GM10266 (cell line): ENCODE measurements at regions not wholly inside any gene's neighbourhood (a gene's known extent, or its start where the extent isn't known, plus 50 kb on each side); places are given as distances from the start of the nearest gene placed in this dataset.

Experiments used
- DNase-seq: peaks from one replicate; pipeline ENCODE4 v3.0.0; 2012; ENCODE audit errors: extremely low spot score
- CTCF ChIP-seq: IDR thresholded peaks from 2 replicates; pipeline ENCODE4 v1.5.1; 2012; ENCODE audit warnings: mild to moderate bottlenecking, low read depth; ENCODE audit not compliant: control insufficient read depth, insufficient read depth; ENCODE audit errors: missing control alignments

- no peak for DNase-seq
- TF ChIP-seq CTCF: no peak
Measured at GRCh38 chr11:79794484-79795393, 353.9 kb upstream of the TENM4 start.

- no peak for TF ChIP-seq CTCF
Measured at GRCh38 chr11:79794057-79794456, 353.2 kb upstream of the TENM4 start.

GRCh38 chr11:79786961-79787360, 346.1 kb upstream of the TENM4 start:
- no peak for TF ChIP-seq CTCF

More at GRCh38 chr11:79794057-79794456, 353.2 kb upstream of the TENM4 start:
- no peak for DNase-seq

GRCh38 chr11:79783833-79784232, 343.0 kb upstream of the TENM4 start:
- DNase-seq: no peak
- no peak for TF ChIP-seq CTCF

More at GRCh38 chr11:79786961-79787360, 346.1 kb upstream of the TENM4 start:
- no peak for DNase-seq

- no peak for DNase-seq
- TF ChIP-seq CTCF: no peak
Measured at GRCh38 chr11:79768343-79768742, 327.5 kb upstream of the TENM4 start.

GRCh38 chr11:79762279-79762921, 321.6 kb upstream of the TENM4 start:
- DNase-seq: no peak
- TF ChIP-seq CTCF: no peak

- no peak for TF ChIP-seq CTCF
- DNase-seq: no peak
Measured at GRCh38 chr11:79758325-79758724, 317.5 kb upstream of the TENM4 start.
